ENCODE measurements at regions not wholly inside any gene's neighbourhood (a gene's known extent, or its start where the extent isn't known, plus 50 kb on each side); places are given as distances from the start of the nearest gene placed in this dataset.
"Not testable (repeated sequence)": the region's sequence is repeated elsewhere in the genome, so short reads cannot be mapped to it uniquely, and the experiment has no call there.

- in situ Hi-C loops (cut with HindIII; ENCODE audit: low sequenced_read_pairs), result not testable (repeated sequence)
Observed at GRCh38 chr7:26424319-26424718, 132.7 kb downstream of the SNX10 start.

DNA sequence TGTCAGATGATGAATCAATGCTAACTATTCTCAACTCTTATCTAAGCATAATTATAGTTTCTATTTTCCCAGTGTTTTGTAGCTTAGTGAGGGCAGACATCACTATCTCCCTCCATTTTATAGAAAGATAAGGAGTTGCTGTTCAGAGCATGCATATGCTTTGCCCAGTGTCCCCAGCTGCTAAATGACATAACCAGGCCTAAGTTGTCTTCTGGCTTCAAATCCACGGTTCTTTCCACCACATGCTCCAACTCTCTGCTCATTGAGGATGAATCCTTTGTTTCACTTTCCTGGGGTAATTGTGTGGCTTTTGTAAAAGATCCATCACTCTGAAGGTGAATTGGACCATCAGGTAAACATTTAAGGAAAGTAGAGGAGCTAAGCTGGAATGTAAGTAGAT, 134.0 kb downstream of the SNX10 start:
- in situ Hi-C loops (cut with HindIII; ENCODE audit: low sequenced_read_pairs), result no loop called here

DNA sequence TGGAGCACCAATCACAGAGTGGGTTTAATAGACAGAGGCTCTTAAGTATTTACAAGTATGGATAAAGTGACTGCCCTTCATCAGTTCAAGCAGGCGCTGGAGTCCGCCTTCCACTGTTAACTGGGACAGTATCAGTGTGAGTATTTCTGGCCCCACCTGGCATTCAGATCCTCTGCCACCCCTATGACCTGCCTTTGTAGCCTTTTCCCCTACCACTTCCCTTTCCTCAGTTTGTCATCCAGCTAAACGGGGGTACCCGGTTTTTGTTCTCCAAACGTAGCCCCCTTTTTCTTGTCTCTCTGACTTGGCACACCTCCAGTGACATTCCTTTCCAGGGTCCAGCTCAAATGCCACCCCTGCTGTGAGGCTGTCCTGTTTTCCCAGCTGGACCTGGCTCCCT, 134.4 kb downstream of the SNX10 start:
- in situ Hi-C loops (cut with HindIII; ENCODE audit: low sequenced_read_pairs), result no loop called here

DNA sequence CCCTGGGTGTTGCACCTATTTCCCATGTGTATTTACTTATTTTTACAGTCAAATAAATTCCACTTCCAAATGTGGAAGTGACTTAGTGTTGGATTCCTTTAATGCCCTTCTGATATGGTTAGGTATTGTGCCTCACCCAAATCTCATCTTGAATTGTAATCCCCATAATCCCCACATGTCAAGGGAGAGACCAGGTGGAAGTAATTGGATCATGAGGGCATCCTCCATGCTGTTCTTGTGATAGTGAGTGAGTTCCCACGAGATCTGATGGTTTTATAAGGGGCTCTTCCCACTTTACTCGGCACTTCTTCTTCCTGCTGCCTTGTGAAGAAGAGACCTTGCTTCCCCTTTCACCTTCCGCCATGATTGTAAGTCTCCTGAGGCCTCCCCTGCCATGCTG, 136.9 kb downstream of the SNX10 start:
- in situ Hi-C loops (cut with HindIII; ENCODE audit: low sequenced_read_pairs), result no loop called here

DNA sequence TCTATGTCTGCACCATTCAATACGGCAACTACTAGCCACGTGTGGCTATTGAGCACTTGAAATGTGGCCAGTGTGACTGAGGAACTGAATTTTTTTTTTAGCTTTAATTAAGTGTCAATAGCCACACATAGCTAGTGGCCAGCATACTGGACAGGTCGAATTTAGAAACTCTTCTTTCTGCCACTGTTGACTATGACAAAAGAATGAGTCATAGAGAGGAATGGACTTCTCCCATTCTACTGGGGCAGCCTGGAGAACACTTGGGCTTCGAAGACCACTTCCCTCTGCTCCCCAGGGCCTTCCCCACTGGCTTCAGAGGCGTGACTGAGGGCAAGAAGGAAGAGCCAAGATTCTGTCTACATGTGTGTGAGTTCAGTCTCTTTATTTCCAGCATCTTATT, 137.5 kb downstream of the SNX10 start:
- in situ Hi-C loops (cut with HindIII; ENCODE audit: low sequenced_read_pairs), result no loop called here

DNA sequence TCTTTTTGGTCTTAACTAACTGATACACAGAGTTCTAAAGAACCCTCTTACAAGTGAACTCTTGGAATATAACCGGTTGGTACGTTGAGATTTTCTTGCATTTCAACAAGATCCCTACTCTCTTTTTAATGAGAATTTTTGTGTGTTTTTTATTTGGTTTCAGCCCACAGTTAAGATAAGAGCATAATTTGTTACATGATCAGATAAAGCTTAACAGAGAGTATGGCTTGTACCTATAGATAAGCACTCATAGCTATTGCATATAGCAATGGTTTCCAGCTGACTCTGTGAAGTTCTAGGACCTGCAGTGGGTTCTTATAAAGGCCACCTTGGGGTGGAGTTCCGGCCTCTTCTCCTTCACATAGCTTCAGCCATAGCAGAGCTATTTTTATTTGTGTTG, 143.3 kb downstream of the SNX10 start:
- in situ Hi-C loops (cut with HindIII; ENCODE audit: low sequenced_read_pairs), result loop anchor here (5.0 kb wide), 1 partner anchor 57 kb away; no protein-coding TSS in a partner anchor

DNA sequence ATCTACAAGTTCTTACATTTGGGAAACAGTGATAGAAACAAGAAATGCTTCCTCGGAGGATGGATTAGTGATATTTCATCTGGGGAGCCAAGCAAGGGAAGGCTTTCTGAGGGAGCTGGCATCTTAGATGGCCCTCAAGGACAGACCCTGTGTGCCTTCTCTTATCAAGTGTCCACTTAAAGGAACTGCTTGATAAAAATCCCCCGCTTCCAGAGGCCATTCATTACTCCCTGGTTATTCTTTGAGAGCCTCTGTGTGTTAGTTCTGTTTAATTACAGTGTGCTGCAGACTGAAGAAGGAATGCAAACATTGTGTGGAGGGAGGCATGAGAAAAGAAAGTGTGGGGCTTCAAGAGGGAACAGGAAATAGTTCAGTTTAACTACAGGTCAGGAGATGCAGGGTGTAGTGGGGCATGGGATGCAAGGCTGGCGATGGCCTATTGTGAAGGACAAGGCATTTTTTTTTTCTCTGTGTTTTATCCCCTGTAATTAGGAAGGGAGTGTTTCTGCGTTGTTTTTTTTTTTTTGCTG, 145.4 kb downstream of the SNX10 start:
- in situ Hi-C loops (cut with HindIII; ENCODE audit: low sequenced_read_pairs), result loop anchor here (5.0 kb wide), 1 partner anchor 55 kb away; no protein-coding TSS in a partner anchor

GRCh38 chr7:26438078-26438477, 146.4 kb downstream of the SNX10 start:
- in situ Hi-C loops (cut with HindIII; ENCODE audit: low sequenced_read_pairs), result loop anchor here (5.0 kb wide), 1 partner anchor 54 kb away; no protein-coding TSS in a partner anchor

DNA sequence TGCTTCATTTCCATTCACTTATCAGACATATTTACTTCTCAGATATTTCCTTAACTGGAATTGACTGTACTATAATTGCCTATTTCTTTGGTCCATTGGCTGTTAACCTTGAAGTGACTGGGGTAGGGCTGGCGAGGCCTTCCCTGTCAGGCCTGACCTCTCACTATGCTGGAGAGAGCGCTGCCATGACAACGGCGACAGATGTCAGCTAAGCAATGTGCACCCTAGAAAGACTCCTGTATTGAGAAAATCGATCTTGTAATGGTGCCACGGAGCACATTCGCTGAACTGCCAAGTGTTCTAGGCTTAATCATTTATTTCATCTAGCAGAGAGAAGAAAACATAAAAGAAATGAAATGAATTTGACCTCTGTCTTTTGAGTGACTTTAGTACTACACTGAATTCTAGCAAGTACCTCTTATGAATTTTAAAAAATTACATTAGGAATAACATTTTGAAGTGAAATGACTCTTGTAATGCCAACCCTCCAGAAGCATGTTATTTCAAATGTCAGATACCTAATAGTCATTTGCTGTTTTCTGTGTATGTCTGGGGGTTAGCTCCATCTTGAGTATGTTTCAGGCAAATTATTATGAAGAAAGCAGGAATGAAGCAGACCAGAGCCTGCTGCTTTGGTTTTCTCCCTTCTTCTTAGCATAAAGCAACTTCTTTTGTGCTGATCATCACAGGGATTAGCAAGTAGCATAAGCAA, 148.0 kb downstream of the SNX10 start:
- in situ Hi-C loops (cut with HindIII; ENCODE audit: low sequenced_read_pairs), result loop anchor here (5.0 kb wide), 1 partner anchor 53 kb away; no protein-coding TSS in a partner anchor

- in situ Hi-C loops (cut with HindIII; ENCODE audit: low sequenced_read_pairs), result no loop called here
Observed at GRCh38 chr7:26440233-26441001, 148.8 kb downstream of the SNX10 start.

DNA sequence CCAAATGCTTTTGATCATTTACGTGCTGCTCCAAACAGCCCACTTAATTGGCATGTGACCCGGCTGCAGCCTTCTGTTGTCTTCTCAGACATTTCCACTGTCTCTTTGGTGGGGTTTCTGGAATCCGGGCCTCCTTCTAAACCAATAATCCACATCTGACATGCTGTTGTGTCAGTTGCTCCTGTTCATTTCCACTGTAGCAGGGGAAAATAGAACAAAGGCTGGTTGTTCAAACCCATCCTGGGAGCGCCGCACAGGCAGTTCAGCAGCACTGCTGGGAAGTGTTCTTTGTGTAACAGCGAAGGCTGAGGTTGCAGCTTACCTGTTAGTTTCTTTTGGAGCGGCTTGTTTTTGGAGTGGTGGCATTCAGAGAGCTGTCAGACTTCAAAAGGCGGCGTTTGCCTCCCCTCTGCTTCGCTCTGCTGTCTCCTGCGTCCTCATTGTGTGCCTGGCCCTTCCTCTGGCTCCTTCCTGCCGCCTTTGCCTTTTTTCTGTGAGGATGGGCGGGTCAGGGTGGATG, 149.4 kb downstream of the SNX10 start:
- in situ Hi-C loops (cut with HindIII; ENCODE audit: low sequenced_read_pairs), result no loop called here

- in situ Hi-C loops (cut with HindIII; ENCODE audit: low sequenced_read_pairs), result no loop called here
Observed at GRCh38 chr7:26441611-26442277, 150.1 kb downstream of the SNX10 start.

DNA sequence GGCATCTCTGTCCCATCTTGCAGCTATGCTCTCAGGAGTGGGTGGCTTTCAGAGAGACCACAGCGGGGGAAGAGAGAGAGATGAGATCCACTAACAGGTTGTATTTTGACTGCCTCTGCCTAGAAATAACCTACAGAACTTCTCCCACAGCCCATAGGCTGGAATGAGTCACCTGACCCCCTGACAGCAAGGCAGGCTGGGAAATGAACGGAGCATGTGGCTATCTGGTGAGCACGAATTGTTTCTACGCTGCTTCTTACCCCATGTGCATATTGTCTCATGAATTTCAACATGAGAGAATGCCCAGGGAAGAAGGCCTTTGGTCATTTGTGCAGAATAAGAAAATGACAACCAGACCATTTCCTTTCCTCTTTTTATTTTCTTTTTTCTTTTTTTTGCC, 151.3 kb downstream of the SNX10 start:
- in situ Hi-C loops (cut with HindIII; ENCODE audit: low sequenced_read_pairs), result no loop called here

GRCh38 chr7:26443751-26444150, 152.1 kb downstream of the SNX10 start:
- in situ Hi-C loops (cut with HindIII; ENCODE audit: low sequenced_read_pairs), result no loop called here

DNA sequence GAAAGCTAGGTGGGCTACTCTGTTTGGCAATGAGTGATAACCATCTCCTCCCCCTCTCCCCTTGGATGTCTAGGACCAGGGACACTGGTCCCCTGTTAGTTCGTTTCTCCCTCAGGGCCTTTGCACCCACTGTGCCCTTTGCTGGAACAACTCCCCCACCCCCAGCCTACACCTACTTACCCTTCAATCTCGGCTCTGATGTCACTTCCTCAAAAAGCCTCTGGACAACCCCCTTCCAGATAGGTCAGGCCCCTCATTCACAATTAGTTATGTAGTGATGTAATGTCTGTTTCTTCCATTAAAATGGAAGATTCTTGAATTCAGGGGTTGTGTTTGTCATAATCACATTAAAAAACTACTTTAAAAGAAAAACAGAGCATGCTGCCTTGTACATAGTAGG, 152.9 kb downstream of the SNX10 start:
- in situ Hi-C loops (cut with HindIII; ENCODE audit: low sequenced_read_pairs), result no loop called here

DNA sequence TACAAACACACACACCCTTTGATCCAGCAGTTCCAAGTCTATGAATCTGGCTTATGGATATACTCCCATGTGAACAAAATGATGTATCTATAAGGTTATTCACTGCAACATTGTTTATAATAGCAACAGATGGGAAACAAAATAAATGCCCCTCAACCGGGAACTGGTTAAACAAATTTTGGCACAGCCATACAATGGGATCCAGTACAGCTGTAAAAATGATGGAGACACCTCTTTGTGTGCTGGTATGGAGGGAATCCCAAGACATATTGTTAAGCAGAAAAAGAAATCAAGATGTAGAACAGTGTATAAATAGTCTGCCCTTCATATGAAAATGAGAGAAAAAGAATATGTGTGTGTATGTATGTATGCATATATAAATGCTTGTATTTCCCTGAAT, 155.5 kb downstream of the SNX10 start:
- in situ Hi-C loops (cut with HindIII; ENCODE audit: low sequenced_read_pairs), result no loop called here

GRCh38 chr7:26449175-26450165, 157.8 kb downstream of the SNX10 start:
- in situ Hi-C loops (cut with HindIII; ENCODE audit: low sequenced_read_pairs), result no loop called here

- in situ Hi-C loops (cut with HindIII; ENCODE audit: low sequenced_read_pairs), result no loop called here
Observed at GRCh38 chr7:26451997-26452396, 160.3 kb downstream of the SNX10 start.

- in situ Hi-C loops (cut with HindIII; ENCODE audit: low sequenced_read_pairs), result no loop called here
Observed at GRCh38 chr7:26454180-26454579, 162.5 kb downstream of the SNX10 start.

All from endothelial cell of hepatic sinusoid (primary cell).